Naive thymus-derived CD4-positive, alpha-beta T cell (primary cell): ENCODE measurements at regions not wholly inside any gene's neighbourhood (a gene's known extent, or its start where the extent isn't known, plus 50 kb on each side); places are given as distances from the start of the nearest gene placed in this dataset.
"Not testable (repeated sequence)": the region's sequence is repeated elsewhere in the genome, so short reads cannot be mapped to it uniquely, and the experiment has no call there.

Experiments used
- ATAC-seq: fragments of 150-1000 bp; cut with Tn5 transposase; 2 replicates; pipeline ENCODE4 v1.10.0; 2021; ENCODE audit warnings: mild to moderate bottlenecking, moderate library complexity
- CTCF ChIA-PET: fragments of 350-600 bp; sonication (Branson Sonifier 250); formaldehyde crosslinking; loops from one replicate; lab custom pipeline; 2021; ENCODE audit warnings: antibody characterized with exemption; lab: Charles Lee
- POLR2A ChIA-PET: fragments of 350-600 bp; sonication (Branson Sonifier 250); formaldehyde crosslinking; loops from one replicate; lab custom pipeline; 2021; ENCODE audit warnings: antibody characterized with exemption, inconsistent platforms; lab: Charles Lee
- DNase-seq, 9 donors: peaks; one replicate each; pipeline versions ENCODE4 v3.0.0 to v3.0.0-alpha.2; 2020 to 2022; ENCODE audit warnings: mixed read lengths in 1 of 9
- H3K27ac ChIP-seq: one replicate; pipeline ENCODE4 v1.7.0; 2013; ENCODE audit warnings: mild to moderate bottlenecking, low read depth, low read length, moderate library complexity
- H3K27me3 ChIP-seq, 2 donors: one replicate each; pipeline ENCODE4 v1.7.0; 2013; ENCODE audit warnings: low read length in 2 of 2, mild to moderate bottlenecking in 2 of 2, moderate library complexity in 2 of 2; ENCODE audit not compliant: control insufficient read depth in 2 of 2, insufficient read depth in 2 of 2
- H3K36me3 ChIP-seq, 3 experiments: 1 replicate in 2 of 3; 2 replicates in 1 of 3; pipeline ENCODE4 v1.7.0; 2013; ENCODE audit warnings: low read length in 3 of 3, mild to moderate bottlenecking in 3 of 3, moderate library complexity in 1 of 3; ENCODE audit not compliant: insufficient read depth in 3 of 3, control insufficient read depth in 2 of 3
- H3K4me1 ChIP-seq, 2 donors: one replicate each; pipeline ENCODE4 v1.7.0; 2013; ENCODE audit warnings: low read length in 2 of 2, mild to moderate bottlenecking in 2 of 2, moderate library complexity in 1 of 2; ENCODE audit not compliant: control insufficient read depth in 2 of 2, insufficient read depth in 2 of 2
- H3K4me3 ChIP-seq: 2 replicates; pipeline ENCODE4 v1.7.0; 2013; ENCODE audit warnings: mild to moderate bottlenecking, low read length
- H3K9me3 ChIP-seq, 3 experiments: 1 replicate in 2 of 3; 2 replicates in 1 of 3; pipeline ENCODE4 v1.7.0; 2013; ENCODE audit warnings: low read length in 3 of 3; ENCODE audit not compliant: control insufficient read depth in 2 of 3
- H3K27ac Mint-ChIP-seq, 9 donors: one replicate each; pipeline ENCODE4 v1.8.0; 2020 to 2022; ENCODE audit warnings: mixed read lengths in 9 of 9, mild to moderate bottlenecking in 8 of 9, moderate library complexity in 5 of 9, inconsistent platforms in 2 of 9
- H3K27me3 Mint-ChIP-seq, 5 donors: one replicate each; pipeline ENCODE4 v1.8.0; 2021 to 2022; ENCODE audit warnings: mixed read lengths in 5 of 5, mild to moderate bottlenecking in 1 of 5
- H3K36me3 Mint-ChIP-seq, 5 donors: one replicate each; pipeline ENCODE4 v1.8.0; 2020 to 2022; ENCODE audit warnings: mixed read lengths in 5 of 5, mild to moderate bottlenecking in 3 of 5, inconsistent platforms in 1 of 5
- H3K4me1 Mint-ChIP-seq, 7 donors: one replicate each; pipeline ENCODE4 v1.8.0; 2020 to 2022; ENCODE audit warnings: mixed read lengths in 7 of 7, mild to moderate bottlenecking in 3 of 7, inconsistent platforms in 1 of 7
- H3K4me3 Mint-ChIP-seq, 10 donors: one replicate each; pipeline ENCODE4 v1.8.0; 2020 to 2022; ENCODE audit warnings: mild to moderate bottlenecking in 10 of 10, mixed read lengths in 10 of 10, moderate library complexity in 6 of 10, inconsistent platforms in 2 of 10
- H3K9me3 Mint-ChIP-seq, 11 donors: one replicate each; pipeline ENCODE4 v1.8.0; 2020 to 2022; ENCODE audit warnings: mixed read lengths in 11 of 11, mild to moderate bottlenecking in 4 of 11, inconsistent platforms in 1 of 11, moderate library complexity in 1 of 11
- intact Hi-C, 2 donors: fragments of 100-400 bp; cut with micrococcal nuclease; formaldehyde crosslinking; loops; one replicate each; pipeline ENCODE4 v1.15.1; 2023

DNA sequence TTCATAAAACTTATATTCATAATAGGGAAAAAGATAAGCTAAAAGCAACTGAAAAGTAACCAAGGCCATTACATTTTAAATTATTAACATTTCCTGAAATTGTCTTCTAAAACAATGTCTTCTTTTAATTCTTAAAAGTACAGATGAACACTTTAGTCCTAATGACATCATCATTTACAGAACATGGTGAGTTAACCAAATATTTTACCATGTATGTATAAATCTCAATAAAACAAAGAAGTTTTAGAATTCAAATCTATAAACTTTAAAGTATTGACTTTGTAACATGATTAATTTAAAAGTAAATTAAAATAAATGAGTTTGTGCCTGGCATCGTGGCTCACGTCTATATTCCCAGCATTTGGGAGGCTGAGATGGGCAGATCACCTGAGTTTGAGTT lies 125.9 kb upstream of the PRSS16 start:
- no peak for DNase-seq

DNA sequence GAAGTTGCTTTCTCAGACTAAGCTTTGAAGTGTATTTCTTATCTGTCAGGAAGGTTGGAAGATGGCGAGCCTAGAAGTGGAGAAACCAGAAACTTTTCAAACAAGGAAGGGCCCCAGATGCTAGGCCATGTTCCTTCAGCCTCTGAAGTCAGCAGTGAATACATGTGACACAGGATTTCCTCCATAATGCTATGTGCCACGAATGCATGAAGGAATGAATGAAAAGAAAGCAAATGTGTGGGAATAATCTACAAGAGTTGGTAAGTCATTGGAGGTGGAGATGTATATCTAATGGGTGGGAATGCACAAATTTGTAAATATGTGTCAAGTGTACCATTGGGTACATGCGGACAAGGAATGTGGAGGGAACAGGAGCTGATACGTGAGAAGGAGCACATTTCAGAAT lies 123.2 kb upstream of the PRSS16 start:
- Histone ChIP-seq H3K4me3 (no peak overlapping the region), H3K4me1 (peaks cover 4 to 14% of the 10 kb centered on the region in 2 donors), H3K27ac (no peak overlapping the region), H3K27me3 (no peaks in the 10 kb centered on the region), H3K9me3 (no peaks in the 10 kb centered on the region), H3K36me3 (no peaks in the 10 kb centered on the region)
- Mint-ChIP-seq H3K27ac (no peak overlapping the region), H3K4me1 (peaks cover 6 to 46% (median 19%) of the 10 kb centered on the region in 7 donors), H3K36me3 (peaks cover 0 to 15% (median 0%) of the 10 kb centered on the region in 5 donors), H3K9me3 (peaks cover 0 to 2% (median 0%) of the 10 kb centered on the region in 11 donors), H3K27me3 (peaks cover 0 to 2% (median 0%) of the 10 kb centered on the region in 5 donors), H3K4me3 (peak overlapping the region in 1 of 10 donors; percentile 7)
- ATAC-seq, result no peak
- ChIA-PET POLR2A (interaction anchor here (0.6 to 1.3 kb wide), 5 partner anchors 9 to 1105 kb away, joined by 3 to 6 read pairs (median 4); a partner anchor contains a TSS), CTCF (interaction anchor here (0.7 to 1.1 kb wide), 3 partner anchors 54 to 1211 kb away, joined by 3 to 5 read pairs (median 5); no protein-coding TSS in a partner anchor)
- DNase-seq, result no peak
- intact Hi-C loops, result no loop called here

More for the DNA sequence above, 125.9 kb upstream of the PRSS16 start:
- no peaks in the 10 kb centered on the region for H3K9me3 ChIP-seq
- ChIA-PET CTCF (no interaction called here), POLR2A (interaction anchor here (1.1 to 1.2 kb wide), 2 partner anchors 11 to 26 kb away, joined by 3 to 5 read pairs; a partner anchor contains a TSS)
- peaks cover 0 to 12% of the 10 kb centered on the region in 2 donors for H3K4me1 ChIP-seq
- Mint-ChIP-seq H3K4me3 (no peak overlapping the region), H3K27me3 (peaks cover 0 to 5% (median 0%) of the 10 kb centered on the region in 5 donors), H3K9me3 (peaks cover 0 to 2% (median 0%) of the 10 kb centered on the region in 11 donors), H3K4me1 (peaks cover 5 to 21% (median 11%) of the 10 kb centered on the region in 7 donors), H3K27ac (no peak overlapping the region), H3K36me3 (peaks cover 0 to 15% (median 0%) of the 10 kb centered on the region in 5 donors)
- intact Hi-C loops, result no loop called here
- no peak overlapping the region for H3K27ac ChIP-seq
- no peaks in the 10 kb centered on the region for H3K36me3 ChIP-seq
- H3K4me3 ChIP-seq, result no peak overlapping the region
- ATAC-seq, result no peak
- no peaks in the 10 kb centered on the region for H3K27me3 ChIP-seq

DNA sequence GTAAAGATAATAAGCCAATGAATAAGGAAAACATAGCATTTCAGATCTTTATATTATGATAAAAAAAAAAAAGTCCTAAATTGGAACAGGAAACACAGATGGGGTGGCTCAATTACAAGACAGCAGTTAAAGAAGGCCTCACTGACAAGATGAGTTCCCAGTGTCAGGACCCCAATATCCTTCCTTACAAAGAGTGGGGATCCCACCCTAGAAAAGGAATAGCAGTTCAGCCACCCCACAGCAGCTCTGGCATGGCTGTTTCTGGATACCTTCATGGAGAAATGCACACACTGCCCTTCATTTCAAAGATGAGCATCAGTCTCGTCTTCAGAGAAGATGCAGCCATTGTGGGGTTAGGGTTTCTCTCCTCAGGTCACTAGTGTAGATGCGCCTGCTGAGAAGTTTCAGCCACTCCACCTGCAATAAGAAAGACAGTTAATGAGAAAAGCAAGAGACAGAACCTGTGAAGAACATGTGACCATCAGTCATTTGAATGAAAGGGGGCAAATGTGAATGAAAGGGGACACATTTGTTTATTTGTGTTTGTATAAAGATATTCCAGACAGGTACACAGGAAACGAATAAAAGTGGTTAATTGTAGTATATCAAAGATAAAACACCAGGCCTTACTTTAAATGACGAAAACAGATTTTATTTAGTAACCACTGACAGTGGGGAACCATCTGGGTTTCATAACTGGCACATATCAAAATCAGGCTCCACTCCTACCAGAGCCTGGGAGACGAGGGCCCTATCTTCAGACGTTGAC lies 121.3 kb upstream of the PRSS16 start:
- intact Hi-C loops, result no loop called here
- no peaks in the 10 kb centered on the region for H3K36me3 ChIP-seq
- DNase-seq (no peak), ATAC-seq (no peak)
- POLR2A ChIA-PET, result interaction anchor here (0.8 to 10.5 kb wide), 8 partner anchors 11 to 969 kb away, joined by 3 to 795 read pairs (median 4); a partner anchor contains a TSS
- Mint-ChIP-seq H3K4me1 (peaks cover 6 to 51% (median 15%) of the 10 kb centered on the region in 7 donors), H3K9me3 (no peaks in the 10 kb centered on the region), H3K27me3 (no peaks in the 10 kb centered on the region), H3K4me3 (peak overlapping the region in 9 of 10 donors; percentile 35 to 90 (median 78)), H3K27ac (peak overlapping the region; percentile 41 to 93 (median 79)), H3K36me3 (peaks cover 0 to 6% (median 0%) of the 10 kb centered on the region in 5 donors)
- H3K27ac ChIP-seq, result no peak overlapping the region
- no peaks in the 10 kb centered on the region for H3K27me3 ChIP-seq
- H3K4me1 ChIP-seq, result peaks cover 4 to 6% of the 10 kb centered on the region in 2 donors
- CTCF ChIA-PET, result interaction anchor here (1.0 to 2.3 kb wide), 7 partner anchors 13 to 670 kb away, joined by 3 to 26 read pairs (median 7); a partner anchor contains a TSS
- no peaks in the 10 kb centered on the region for H3K9me3 ChIP-seq
- peak overlapping the region; percentile 33 for H3K4me3 ChIP-seq

DNA sequence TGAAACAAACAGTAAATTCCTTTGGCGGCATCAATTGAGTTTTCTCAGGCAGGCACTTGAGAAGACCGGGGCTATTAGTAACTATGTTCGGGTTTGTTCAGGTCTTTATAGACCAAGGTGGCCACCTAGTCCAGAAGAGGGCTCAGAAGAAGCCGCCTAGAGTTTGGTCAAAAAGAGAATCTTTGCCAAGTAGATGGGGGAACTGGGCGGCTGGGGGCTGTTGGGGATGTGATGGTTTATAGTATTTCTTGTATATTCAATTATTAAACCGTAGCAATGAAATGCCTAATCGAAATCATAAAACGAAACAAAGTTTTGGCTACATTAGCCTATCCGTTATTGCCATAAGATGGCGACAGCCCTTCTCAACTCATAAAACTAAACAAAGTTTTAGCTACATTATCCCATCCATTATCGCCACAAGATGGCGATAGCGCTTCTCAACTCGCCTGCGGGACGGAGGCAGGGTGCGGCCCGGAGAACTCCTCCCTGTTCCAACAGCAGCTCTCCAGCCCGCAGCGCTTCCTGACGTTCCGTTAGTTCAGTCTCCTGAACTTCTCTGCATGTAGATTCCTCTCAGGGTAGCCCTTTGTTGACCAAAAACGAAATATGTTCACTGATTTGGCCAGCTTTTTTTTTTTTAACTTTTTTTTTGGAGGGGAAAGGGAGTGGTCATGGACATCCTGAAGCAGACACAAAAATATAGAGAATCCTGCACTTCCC lies 120.5 kb upstream of the PRSS16 start:
- H3K36me3 ChIP-seq, result no peaks in the 10 kb centered on the region
- peaks cover 0 to 6% (median 0%) of the 10 kb centered on the region in 5 donors for H3K36me3 Mint-ChIP-seq
- peaks cover 4 to 6% of the 10 kb centered on the region in 2 donors for H3K4me1 ChIP-seq
- H3K9me3 Mint-ChIP-seq, result no peaks in the 10 kb centered on the region
- peak overlapping the region; percentile 41 to 93 (median 82) for H3K27ac Mint-ChIP-seq
- peak overlapping the region; percentile 35 to 90 (median 77) for H3K4me3 Mint-ChIP-seq
- CTCF ChIA-PET, result interaction anchor here (0.6 to 2.3 kb wide), 13 partner anchors 12 to 1373 kb away, joined by 3 to 26 read pairs (median 4); a partner anchor contains a TSS
- H3K27ac ChIP-seq, result no peak overlapping the region
- H3K9me3 ChIP-seq, result no peaks in the 10 kb centered on the region
- H3K4me1 Mint-ChIP-seq, result peaks cover 6 to 51% (median 15%) of the 10 kb centered on the region in 7 donors
- no peaks in the 10 kb centered on the region for H3K27me3 ChIP-seq
- POLR2A ChIA-PET, result interaction anchor here (0.8 to 10.5 kb wide), 15 partner anchors 8 to 971 kb away, joined by 3 to 795 read pairs (median 4); a partner anchor contains a TSS
- DNase-seq (peak; percentile 46 to 82 (median 77)), ATAC-seq (peak; percentile 89)
- intact Hi-C loops, result loop anchor here (1.0 kb wide), 8 partner anchors 19 to 768 kb away; partner anchors contain the start of gene POM121L2 (in 1 of the 2)
- H3K4me3 ChIP-seq, result peak overlapping the region; percentile 33
- no peaks in the 10 kb centered on the region for H3K27me3 Mint-ChIP-seq

DNA sequence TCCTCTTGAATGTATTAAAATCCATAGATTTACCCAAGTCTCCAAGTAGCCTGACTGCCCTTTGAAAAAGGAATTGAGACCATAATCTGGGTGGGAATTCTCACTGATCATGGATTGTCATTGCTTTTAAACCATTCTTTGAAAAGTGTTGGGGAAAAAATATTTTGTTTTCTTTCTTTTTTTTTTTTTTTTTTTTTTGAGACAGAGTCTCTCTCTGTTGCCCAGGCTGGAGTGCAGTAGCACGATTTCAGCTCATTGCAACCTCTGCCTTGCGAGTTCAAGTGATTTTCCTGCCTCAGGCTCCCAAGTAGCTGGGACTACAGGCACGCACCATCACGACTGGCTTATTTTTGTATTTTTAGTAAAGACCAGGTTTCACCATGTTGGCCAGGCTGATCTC lies 119.6 kb upstream of the PRSS16 start:
- not testable (repeated sequence) for H3K27me3 Mint-ChIP-seq, H3K9me3 Mint-ChIP-seq, H3K36me3 Mint-ChIP-seq, DNase-seq, ATAC-seq, H3K36me3 ChIP-seq, H3K9me3 ChIP-seq, H3K27me3 ChIP-seq, H3K27ac ChIP-seq, H3K4me3 ChIP-seq
- intact Hi-C loops, result loop anchor here (1.0 kb wide), 8 partner anchors 18 to 767 kb away; partner anchors contain the start of gene POM121L2 (in 1 of the 2)
- peaks cover 4 to 10% of the 10 kb centered on the region in 2 donors for H3K4me1 ChIP-seq
- ChIA-PET CTCF (interaction anchor here (0.6 to 2.3 kb wide), 9 partner anchors 15 to 666 kb away, joined by 3 to 26 read pairs (median 4); a partner anchor contains a TSS), POLR2A (interaction anchor here (0.6 to 10.5 kb wide), 9 partner anchors 13 to 1183 kb away, joined by 3 to 795 read pairs (median 4); a partner anchor contains a TSS)
- H3K4me3 Mint-ChIP-seq, result peak overlapping the region in 2 of 10 donors; percentile 72 to 90
- peaks cover 6 to 51% (median 15%) of the 10 kb centered on the region in 7 donors for H3K4me1 Mint-ChIP-seq
- peak overlapping the region in 1 of 9 donors; percentile 82 for H3K27ac Mint-ChIP-seq
